NOMO-1 treated with DMSO at 0.1 percent for 48 hours (cell line): ENCODE measurements at regions not wholly inside any gene's neighbourhood (a gene's known extent, or its start where the extent isn't known, plus 50 kb on each side); places are given as distances from the start of the nearest gene placed in this dataset.

ENCODE experiments used
- DNase-seq: peaks from one replicate; lab custom pipeline; 2025; ENCODE audit not compliant: unreplicated experiment; lab: John Stamatoyannopoulos, UW

GRCh38 chr13:53807251-53807834 is 778.7 kb downstream of the OLFM4 start:
- no peak for DNase-seq

- no peak for DNase-seq
Measured at GRCh38 chr13:53821632-53822031, 793.0 kb downstream of the OLFM4 start.

- no peak for DNase-seq
Measured at GRCh38 chr13:53822136-53822535, 793.5 kb downstream of the OLFM4 start.

GRCh38 chr13:53839461-53839860 is 810.8 kb downstream of the OLFM4 start:
- DNase-seq, result no peak

- no peak for DNase-seq
Measured at GRCh38 chr13:53844473-53845146, 816.0 kb downstream of the OLFM4 start.

GRCh38 chr13:53847502-53847901 is 818.9 kb downstream of the OLFM4 start:
- DNase-seq, result no peak

GRCh38 chr13:53848366-53848961 is 819.9 kb downstream of the OLFM4 start:
- no peak for DNase-seq

- DNase-seq, result no peak
Measured at GRCh38 chr13:53854321-53854720, 825.7 kb downstream of the OLFM4 start.

- no peak for DNase-seq
Measured at GRCh38 chr13:53856573-53857195, 828.1 kb downstream of the OLFM4 start.

GRCh38 chr13:53863520-53863919 is 834.9 kb downstream of the OLFM4 start:
- DNase-seq, result no peak

GRCh38 chr13:53873558-53873957 is 844.9 kb downstream of the OLFM4 start:
- DNase-seq, result no peak

GRCh38 chr13:53878861-53879260 is 850.2 kb downstream of the OLFM4 start:
- DNase-seq, result no peak

- no peak for DNase-seq
Measured at GRCh38 chr13:53885997-53886396, 857.4 kb downstream of the OLFM4 start.

GRCh38 chr13:53890696-53891095 is 862.1 kb downstream of the OLFM4 start:
- no peak for DNase-seq

- no peak for DNase-seq
Measured at GRCh38 chr13:53901593-53901992, 873.0 kb downstream of the OLFM4 start.

GRCh38 chr13:53907891-53908290 is 879.3 kb downstream of the OLFM4 start:
- DNase-seq, result no peak

- DNase-seq, result no peak
Measured at GRCh38 chr13:53920916-53921315, 892.3 kb downstream of the OLFM4 start.

GRCh38 chr13:53921473-53921872 is 892.9 kb downstream of the OLFM4 start:
- no peak for DNase-seq

GRCh38 chr13:53941588-53942190 is 913.1 kb downstream of the OLFM4 start:
- no peak for DNase-seq

GRCh38 chr13:53946500-53946899 is 917.9 kb downstream of the OLFM4 start:
- DNase-seq, result no peak

- no peak for DNase-seq
Measured at GRCh38 chr13:53953183-53953582, 924.6 kb downstream of the OLFM4 start.
